GM10248 (cell line): ENCODE measurements at regions not wholly inside any gene's neighbourhood (a gene's known extent, or its start where the extent isn't known, plus 50 kb on each side); places are given as distances from the start of the nearest gene placed in this dataset.

ENCODE experiments used
- CTCF ChIA-PET: fragments of 300-600 bp; sonication (Branson Sonifier 250); formaldehyde crosslinking; extraction: SDS; loops from one replicate; lab custom pipeline; 2021; ENCODE audit warnings: antibody characterized with exemption; lab: Yijun Ruan, JAX
- POLR2A ChIA-PET: fragments of 350-650 bp; sonication (Branson Sonifier 250); formaldehyde crosslinking; extraction: SDS; loops from one replicate; lab custom pipeline; 2020; ENCODE audit warnings: antibody characterized with exemption; lab: Yijun Ruan, JAX
- DNase-seq: peaks from one replicate; pipeline ENCODE4 v3.0.0; 2012; ENCODE audit errors: extremely low spot score
- TF ChIP-seq, protein P1 (sequence below): IDR thresholded peaks from 2 replicates; pipeline ENCODE4 v1.5.1; 2012; ENCODE audit warnings: mild to moderate bottlenecking, low read depth; ENCODE audit errors: extremely low read depth, missing control alignments, control extremely low read depth

DNA sequence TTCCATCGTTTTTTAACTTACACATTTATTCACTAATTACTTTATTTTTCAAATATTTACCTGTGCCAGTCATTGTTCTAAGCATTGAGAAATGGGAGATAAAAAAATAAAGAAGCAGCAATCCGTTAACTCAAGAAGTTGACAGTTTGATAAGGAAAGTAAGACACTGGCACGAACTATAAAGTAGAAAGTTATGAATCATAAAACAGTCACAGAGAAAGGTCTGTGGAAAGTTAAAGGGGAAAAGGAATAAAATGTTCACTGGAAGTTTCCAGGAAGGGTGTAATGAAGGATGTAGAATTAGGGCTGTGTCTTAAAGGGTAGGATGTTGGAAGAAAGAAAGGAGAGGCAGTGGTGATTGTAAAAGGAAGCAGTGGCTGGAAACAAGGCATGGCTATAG lies 118.9 kb downstream of the RDH14 start:
- TF ChIP-seq, protein P1, sequence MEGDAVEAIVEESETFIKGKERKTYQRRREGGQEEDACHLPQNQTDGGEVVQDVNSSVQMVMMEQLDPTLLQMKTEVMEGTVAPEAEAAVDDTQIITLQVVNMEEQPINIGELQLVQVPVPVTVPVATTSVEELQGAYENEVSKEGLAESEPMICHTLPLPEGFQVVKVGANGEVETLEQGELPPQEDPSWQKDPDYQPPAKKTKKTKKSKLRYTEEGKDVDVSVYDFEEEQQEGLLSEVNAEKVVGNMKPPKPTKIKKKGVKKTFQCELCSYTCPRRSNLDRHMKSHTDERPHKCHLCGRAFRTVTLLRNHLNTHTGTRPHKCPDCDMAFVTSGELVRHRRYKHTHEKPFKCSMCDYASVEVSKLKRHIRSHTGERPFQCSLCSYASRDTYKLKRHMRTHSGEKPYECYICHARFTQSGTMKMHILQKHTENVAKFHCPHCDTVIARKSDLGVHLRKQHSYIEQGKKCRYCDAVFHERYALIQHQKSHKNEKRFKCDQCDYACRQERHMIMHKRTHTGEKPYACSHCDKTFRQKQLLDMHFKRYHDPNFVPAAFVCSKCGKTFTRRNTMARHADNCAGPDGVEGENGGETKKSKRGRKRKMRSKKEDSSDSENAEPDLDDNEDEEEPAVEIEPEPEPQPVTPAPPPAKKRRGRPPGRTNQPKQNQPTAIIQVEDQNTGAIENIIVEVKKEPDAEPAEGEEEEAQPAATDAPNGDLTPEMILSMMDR: no peak

DNA sequence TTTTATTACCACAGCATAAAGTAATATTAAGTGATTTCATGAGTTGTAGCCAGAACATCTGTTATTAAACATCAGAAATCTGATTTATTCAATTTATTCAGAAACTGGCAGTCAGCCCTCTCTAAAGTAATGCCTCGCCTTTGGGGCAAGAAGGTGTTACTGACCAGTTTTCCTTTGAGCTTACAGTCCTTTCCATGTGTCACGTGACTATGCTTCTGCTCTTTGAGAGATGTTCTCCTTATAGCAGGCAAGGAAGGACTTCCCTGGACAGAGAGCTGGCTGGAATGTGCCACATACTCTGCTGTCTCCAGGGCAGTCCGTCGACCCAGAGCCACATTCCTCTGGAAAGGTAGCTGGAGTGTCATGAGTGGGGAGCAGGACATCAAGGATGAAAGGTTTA lies 119.7 kb downstream of the RDH14 start:
- no peak for DNase-seq
- POLR2A ChIA-PET: no interaction called here
- CTCF ChIA-PET: no interaction called here
- TF ChIP-seq, protein P1: no peak

More for the DNA sequence above, 118.9 kb downstream of the RDH14 start:
- DNase-seq: no peak
- CTCF ChIA-PET: no interaction called here
- POLR2A ChIA-PET: no interaction called here

DNA sequence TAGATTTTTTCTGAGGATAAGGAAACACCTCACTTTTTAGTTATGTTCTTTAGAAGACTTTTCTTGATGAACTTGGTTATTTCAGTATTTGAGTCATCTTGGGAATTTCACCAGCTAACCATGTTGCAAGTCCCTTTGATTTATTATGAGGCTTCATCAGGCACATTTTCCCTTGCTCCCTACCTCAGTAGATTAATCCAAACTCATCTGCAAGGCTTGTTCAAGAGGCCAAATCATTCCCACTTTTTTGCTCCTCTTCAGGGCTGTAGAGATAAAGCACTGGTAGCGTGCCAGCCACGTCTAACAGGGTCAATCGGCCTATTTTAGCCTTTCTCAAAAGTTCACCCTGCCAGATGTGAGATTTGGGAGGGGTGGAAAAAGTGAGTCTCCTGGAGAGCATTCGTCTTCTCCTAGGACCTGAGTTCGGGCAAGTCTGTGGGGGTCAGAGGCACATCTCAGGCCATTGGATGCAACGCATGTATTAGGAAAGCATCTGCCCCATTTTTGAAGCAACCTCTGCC lies 120.3 kb downstream of the RDH14 start:
- ChIA-PET POLR2A (no interaction called here), CTCF (no interaction called here)
- TF ChIP-seq, protein P1: no peak
- DNase-seq: no peak

DNA sequence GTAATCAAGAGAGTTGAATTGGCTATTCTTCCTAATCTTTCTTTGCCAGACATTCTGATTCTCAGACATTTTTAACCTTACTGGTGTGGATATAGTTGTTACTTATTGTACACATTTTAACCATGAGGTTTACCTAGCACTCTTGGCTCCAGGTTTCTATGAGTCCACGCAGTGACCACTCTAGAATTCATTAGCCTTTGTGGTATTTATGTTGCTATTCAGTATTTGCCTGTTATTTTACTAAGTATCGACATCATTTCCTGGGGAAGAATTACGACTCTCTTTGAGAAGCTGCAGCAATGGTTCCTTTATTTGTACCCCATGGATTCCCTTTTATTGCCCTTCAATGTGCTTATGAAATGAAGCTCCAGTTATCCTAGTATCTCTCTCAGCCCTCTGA lies 120.7 kb downstream of the RDH14 start:
- DNase-seq: no peak
- CTCF ChIA-PET: no interaction called here
- POLR2A ChIA-PET: no interaction called here
- TF ChIP-seq, protein P1: no peak

DNA sequence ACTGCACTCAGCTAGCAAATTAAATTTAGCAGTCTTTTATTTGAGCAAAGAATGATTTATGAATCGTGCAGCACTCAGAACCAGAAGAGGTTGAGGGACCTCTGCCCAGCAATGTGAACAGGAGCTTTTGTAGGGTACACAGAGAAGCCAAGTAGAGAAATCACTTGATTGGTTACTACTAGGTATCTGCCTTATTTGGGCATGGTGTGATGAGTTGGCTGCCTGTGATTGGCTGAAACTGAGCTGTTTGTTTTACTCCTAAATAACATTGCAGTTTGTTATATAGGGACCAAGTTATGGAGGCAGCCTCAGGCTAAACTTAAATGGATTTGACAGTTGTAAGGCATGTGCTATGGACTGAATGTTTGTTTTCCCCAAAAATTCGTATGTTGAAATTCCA lies 122.5 kb downstream of the RDH14 start:
- ChIA-PET CTCF (no interaction called here), POLR2A (no interaction called here)
- DNase-seq: no peak
- TF ChIP-seq, protein P1: no peak

DNA sequence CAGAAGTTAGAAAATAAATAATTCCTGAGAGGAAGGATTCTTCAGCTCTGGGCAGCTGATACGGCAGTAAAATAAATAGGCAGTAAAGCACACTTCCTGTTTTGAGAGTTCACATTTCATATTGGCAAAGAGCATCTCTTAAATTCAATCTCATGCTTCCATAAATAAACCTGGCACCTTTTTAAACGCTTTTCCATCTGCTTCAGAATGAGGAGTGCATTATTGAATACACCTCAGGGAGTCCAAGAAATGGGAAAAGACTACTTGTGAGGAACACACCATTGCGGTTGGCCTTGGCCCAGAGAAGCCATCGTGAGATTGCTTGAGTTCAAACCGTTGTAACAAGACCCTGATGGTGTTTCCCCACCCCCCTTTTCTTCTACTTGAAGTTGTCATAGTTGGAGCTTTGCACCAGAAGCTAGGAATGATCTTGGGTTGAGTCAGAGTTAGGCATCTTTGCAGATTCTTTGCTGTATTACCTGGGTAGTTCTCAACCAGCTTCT lies 123.9 kb downstream of the RDH14 start:
- TF ChIP-seq, protein P1: no peak
- POLR2A ChIA-PET: no interaction called here
- no peak for DNase-seq
- CTCF ChIA-PET: interaction anchor here (0.7 to 1.4 kb wide), 5 partner anchors 9 to 45 kb away, joined by 3 to 8 read pairs (median 3); no protein-coding TSS in a partner anchor
